ENCODE measurements at regions not wholly inside any gene's neighbourhood (a gene's known extent, or its start where the extent isn't known, plus 50 kb on each side); places are given as distances from the start of the nearest gene placed in this dataset.
"Not testable (repeated sequence)": the region's sequence is repeated elsewhere in the genome, so short reads cannot be mapped to it uniquely, and the experiment has no call there.

GRCh38 chr7:35910621-35911020, 109.8 kb downstream of the SEPTIN7 start:
- not testable (repeated sequence) for DNase-seq

- not testable (repeated sequence) for DNase-seq
Observed at GRCh38 chr7:35913350-35913749, 112.5 kb downstream of the SEPTIN7 start.

- DNase-seq = not testable (repeated sequence)
Observed at GRCh38 chr7:35914214-35914613, 113.4 kb downstream of the SEPTIN7 start.

- not testable (repeated sequence) for DNase-seq
Observed at GRCh38 chr7:35915247-35915955, 114.5 kb downstream of the SEPTIN7 start.

GRCh38 chr7:35918217-35918616, 117.4 kb downstream of the SEPTIN7 start:
- not testable (repeated sequence) for DNase-seq

- DNase-seq = not testable (repeated sequence)
Observed at GRCh38 chr7:35919607-35920006, 118.8 kb downstream of the SEPTIN7 start.

- not testable (repeated sequence) for DNase-seq
Observed at GRCh38 chr7:35921338-35921737, 120.5 kb downstream of the SEPTIN7 start.

GRCh38 chr7:35924668-35925067, 123.8 kb downstream of the SEPTIN7 start:
- DNase-seq = peak; percentile 5

GRCh38 chr7:35926966-35927365, 126.1 kb downstream of the SEPTIN7 start:
- not testable (repeated sequence) for DNase-seq

GRCh38 chr7:35931134-35931533, 130.3 kb downstream of the SEPTIN7 start:
- not testable (repeated sequence) for DNase-seq

- not testable (repeated sequence) for DNase-seq
Observed at GRCh38 chr7:35931551-35931950, 130.7 kb downstream of the SEPTIN7 start.

- not testable (repeated sequence) for DNase-seq
Observed at GRCh38 chr7:35940695-35941094, 139.8 kb downstream of the SEPTIN7 start.

GRCh38 chr7:35945621-35946020, 144.8 kb downstream of the SEPTIN7 start:
- DNase-seq = not testable (repeated sequence)

GRCh38 chr7:35955735-35956134, 154.9 kb downstream of the SEPTIN7 start:
- not testable (repeated sequence) for DNase-seq

- DNase-seq = not testable (repeated sequence)
Observed at GRCh38 chr7:35956988-35957387, 156.1 kb downstream of the SEPTIN7 start.

- not testable (repeated sequence) for DNase-seq
Observed at GRCh38 chr7:35961260-35961659, 160.4 kb downstream of the SEPTIN7 start.

- DNase-seq = not testable (repeated sequence)
Observed at GRCh38 chr7:35962607-35963006, 161.8 kb downstream of the SEPTIN7 start.

GRCh38 chr7:35967366-35968139, 166.7 kb downstream of the SEPTIN7 start:
- no peak for DNase-seq

GRCh38 chr7:35968140-35968940, 167.5 kb downstream of the SEPTIN7 start:
- no peak for DNase-seq

GRCh38 chr7:35969066-35969465, 168.2 kb downstream of the SEPTIN7 start:
- no peak for DNase-seq

- DNase-seq = no peak
Observed at GRCh38 chr7:35970458-35970857, 169.6 kb downstream of the SEPTIN7 start.

GRCh38 chr7:35971133-35971891, 170.5 kb downstream of the SEPTIN7 start:
- no peak for DNase-seq
